K562 (cell line): ENCODE measurements at regions not wholly inside any gene's neighbourhood (a gene's known extent, or its start where the extent isn't known, plus 50 kb on each side); places are given as distances from the start of the nearest gene placed in this dataset.

ENCODE experiments used
- ATAC-seq: fragments of 200-7000 bp; cut with Tn5 transposase; 3 replicates; pipeline ENCODE4 v1.9.1; 2020; ENCODE audit warnings: moderate library complexity
- BruUV-seq: library from RNA; stranded (reverse); fragments of 400-500 nt; replicated peaks from 2 replicates; lab custom pipeline; 2021; lab: Mats Ljungman, UMichigan
- CTCF ChIA-PET: fragments of 300-600 bp; formaldehyde crosslinking; extraction: SDS; loops from one replicate; lab custom pipeline; 2021; ENCODE audit warnings: low intra/inter-chr PET ratio; lab: Yijun Ruan, JAX
- POLR2A ChIA-PET: fragments of 300-600, 350-650 bp; sonication (Branson Sonifier 250); formaldehyde crosslinking; extraction: SDS; loops from one replicate; lab custom pipeline; 2021; ENCODE audit warnings: antibody characterized with exemption, inconsistent platforms; lab: Yijun Ruan, JAX
- DNase-seq, 4 experiments: peaks; one replicate each; pipeline versions ENCODE4 v3.0.0 to v3.0.0-alpha.2; 2011 to 2018; ENCODE audit warnings: low spot score in 3 of 4, mixed read lengths in 3 of 4; ENCODE audit errors: extremely low read depth in 1 of 4
- FAIRE-seq: peaks from 2 replicates; lab custom pipeline; 2011; peaks lifted over from hg19 to GRCh38; lab: Jason Lieb, UNC
- H2AFZ ChIP-seq: 2 replicates; pipeline ENCODE4 v1.6.0; 2011; ENCODE audit warnings: low read depth, low read length, control low read depth, inconsistent platforms
- H3K27ac ChIP-seq: fragments of 200-600 bp; 3 replicates; pipeline ENCODE4 v1.8.0; 2011; ENCODE audit warnings: low read depth, mild to moderate bottlenecking, control low read depth, inconsistent platforms, low read length, moderate library complexity, mixed read lengths; ENCODE audit errors: extremely low read depth
- H3K27me3 ChIP-seq, 2 experiments: fragments of 300-600 bp in 1 of 2; 2 replicates in 1 of 2; 3 replicates in 1 of 2; pipeline versions ENCODE4 v1.6.0 to v1.8.0; 2011; ENCODE audit warnings: inconsistent platforms in 2 of 2, low read length in 2 of 2, mild to moderate bottlenecking in 1 of 2, mixed read lengths in 1 of 2, moderate library complexity in 1 of 2; ENCODE audit not compliant: control insufficient read depth in 2 of 2, insufficient read depth in 2 of 2
- H3K36me3 ChIP-seq: fragments of 300-600 bp; 3 replicates; pipeline ENCODE4 v1.8.0; 2011; ENCODE audit warnings: mild to moderate bottlenecking, low read length, inconsistent platforms; ENCODE audit not compliant: control insufficient read depth, insufficient read depth
- H3K4me1 ChIP-seq, 2 experiments: fragments of 200-600 bp in 1 of 2; replicated peaks in 1 of 2; 2 replicates in 1 of 2; 3 replicates in 1 of 2; pipeline versions ENCODE4 v1.5.1 to v1.8.0; 2011; ENCODE audit warnings: inconsistent platforms in 2 of 2, low read length in 2 of 2, mild to moderate bottlenecking in 1 of 2, mixed read lengths in 1 of 2, moderate library complexity in 1 of 2; ENCODE audit not compliant: control insufficient read depth in 2 of 2, insufficient read depth in 2 of 2
- H3K4me2 ChIP-seq: 2 replicates; pipeline ENCODE4 v1.6.1; 2011; ENCODE audit warnings: low read length, control low read depth, inconsistent platforms, mixed read lengths; ENCODE audit not compliant: insufficient read depth
- H3K4me3 ChIP-seq: fragments of 200-600 bp; sonication (generic), shearing (Covaris generic); 2 replicates; pipeline ENCODE4 v1.5.1; 2016; ENCODE audit warnings: control low read depth, inconsistent platforms
- H3K79me2 ChIP-seq: fragments of 200-600 bp; 3 replicates; pipeline ENCODE4 v1.8.0; 2011; ENCODE audit warnings: low read length, inconsistent platforms; ENCODE audit not compliant: control insufficient read depth, insufficient read depth
- H3K9ac ChIP-seq, 2 experiments: 2 replicates each; pipeline versions ENCODE4 v1.6.0 to v1.6.1; 2011; ENCODE audit warnings: low read depth in 2 of 2, low read length in 2 of 2, control low read depth in 1 of 2, inconsistent platforms in 1 of 2, mild to moderate bottlenecking in 1 of 2, mixed read lengths in 1 of 2; ENCODE audit not compliant: insufficient read depth in 1 of 2
- H3K9me1 ChIP-seq: one replicate; pipeline ENCODE4 v1.6.0; 2011; ENCODE audit warnings: inconsistent platforms, mild to moderate bottlenecking, low read length, moderate library complexity; ENCODE audit not compliant: control insufficient read depth, insufficient read depth
- H3K9me3 ChIP-seq: replicated peaks from 2 replicates; pipeline ENCODE4 v1.5.1; 2011; ENCODE audit warnings: low read depth, low read length, inconsistent platforms; ENCODE audit not compliant: control insufficient read depth, insufficient read depth
- H4K20me1 ChIP-seq: replicated peaks from 2 replicates; pipeline ENCODE4 v1.6.1; 2011; ENCODE audit warnings: low read length, inconsistent platforms, mixed read lengths; ENCODE audit not compliant: control insufficient read depth, insufficient read depth
- BHLHE40 ChIP-seq: IDR thresholded peaks from 2 replicates; pipeline ENCODE4 v1.6.1; 2011; ENCODE audit warnings: low read length, improper control_type of control experiment
- ILF3 ChIP-seq: fragments of 450-650 bp; IDR thresholded peaks from 2 replicates; pipeline ENCODE4 v1.6.1; 2018; ENCODE audit warnings: antibody characterized with exemption, mild to moderate bottlenecking, moderate library complexity, borderline replicate concordance
- LEF1 ChIP-seq: fragments of 450-650 bp; IDR thresholded peaks from 2 replicates; pipeline ENCODE4 v1.6.1; 2016; ENCODE audit warnings: mild to moderate bottlenecking
- XRCC5 ChIP-seq: fragments of 200-400 bp; formaldehyde crosslinking; IDR thresholded peaks from 2 replicates; pipeline ENCODE4 v1.6.1; 2017; ENCODE audit warnings: low read depth, mild to moderate bottlenecking, low read length
- WGBS: fragments of 100-300 bp; shearing (Covaris generic); methylation state at CpG from one replicate; pipeline ENCODE4 v1.1.6; 2016; ENCODE audit warnings: low coverage, mixed read lengths; ENCODE audit not compliant: insufficient coverage; ENCODE audit errors: missing lambda C conversion rate; 5-methylcytosine and 5-hydroxymethylcytosine counted together
- in situ Hi-C: fragments of 300-500 bp; cut with MboI; formaldehyde crosslinking; loops from 4 replicates; pipeline ENCODE4 v1.15.0; 2018; ENCODE audit warnings: inconsistent platforms, mixed read lengths
- intact Hi-C: fragments of 100-400 bp; cut with micrococcal nuclease; formaldehyde crosslinking; loops from 2 replicates; pipeline ENCODE4 v1.14.2; 2022
- TF ChIP-seq, protein P1 (sequence below): fragments of 450-650 bp; IDR thresholded peaks from 2 replicates; pipeline ENCODE4 v1.7.1; 2018; ENCODE audit warnings: mild to moderate bottlenecking, low read depth; ENCODE audit not compliant: partially characterized antibody
- TF ChIP-seq, protein P2 (sequence below): fragments of 450-650 bp; IDR thresholded peaks from 2 replicates; pipeline ENCODE4 v1.6.1; 2018; ENCODE audit warnings: mild to moderate bottlenecking, low read depth; ENCODE audit not compliant: partially characterized antibody
- TF ChIP-seq, protein P3 (sequence below): sonication (generic); formaldehyde crosslinking; IDR thresholded peaks from 2 replicates; pipeline ENCODE4 v1.8.1; 2023; ENCODE audit warnings: missing genetic modification reagents, mild to moderate bottlenecking, borderline replicate concordance

DNA sequence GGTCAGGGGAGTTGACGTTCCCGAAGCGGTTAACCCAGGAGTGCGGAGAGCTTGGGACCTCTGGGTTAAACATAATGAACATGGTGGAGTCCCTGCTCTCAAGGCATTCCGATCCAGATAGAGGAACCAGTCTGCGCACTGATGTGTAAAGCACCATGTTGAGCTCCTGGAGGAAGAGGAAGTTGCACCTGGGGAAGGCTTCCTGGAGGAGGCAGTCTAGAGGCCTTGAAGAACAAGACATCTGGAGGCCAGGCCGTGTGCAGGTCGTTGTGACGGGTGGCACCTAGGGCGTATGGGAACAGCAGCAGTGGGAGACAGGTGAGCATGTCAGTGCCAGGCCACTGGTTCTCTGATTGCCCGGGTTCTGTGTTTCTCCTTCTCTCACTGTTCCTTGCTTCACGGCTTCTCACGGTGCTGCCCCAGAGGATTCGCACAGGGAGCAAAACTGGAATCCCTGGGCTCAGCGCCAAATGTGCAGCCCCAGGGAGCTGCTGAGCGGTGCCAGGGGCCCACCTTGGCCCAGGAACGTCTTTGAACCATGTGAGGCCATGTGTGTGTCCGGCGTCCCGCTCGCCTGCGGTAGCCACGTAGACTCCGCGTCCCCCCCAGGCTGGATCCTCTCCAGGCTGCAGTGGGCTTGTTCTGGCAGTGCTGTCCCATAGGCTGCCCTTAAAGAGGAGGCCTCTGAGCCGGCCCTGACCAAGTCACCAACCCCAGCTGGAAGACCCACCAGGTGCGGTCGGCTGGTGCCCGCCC is 122.9 kb upstream of the GALNT2 start (continued):
- TF ChIP-seq, protein P1, sequence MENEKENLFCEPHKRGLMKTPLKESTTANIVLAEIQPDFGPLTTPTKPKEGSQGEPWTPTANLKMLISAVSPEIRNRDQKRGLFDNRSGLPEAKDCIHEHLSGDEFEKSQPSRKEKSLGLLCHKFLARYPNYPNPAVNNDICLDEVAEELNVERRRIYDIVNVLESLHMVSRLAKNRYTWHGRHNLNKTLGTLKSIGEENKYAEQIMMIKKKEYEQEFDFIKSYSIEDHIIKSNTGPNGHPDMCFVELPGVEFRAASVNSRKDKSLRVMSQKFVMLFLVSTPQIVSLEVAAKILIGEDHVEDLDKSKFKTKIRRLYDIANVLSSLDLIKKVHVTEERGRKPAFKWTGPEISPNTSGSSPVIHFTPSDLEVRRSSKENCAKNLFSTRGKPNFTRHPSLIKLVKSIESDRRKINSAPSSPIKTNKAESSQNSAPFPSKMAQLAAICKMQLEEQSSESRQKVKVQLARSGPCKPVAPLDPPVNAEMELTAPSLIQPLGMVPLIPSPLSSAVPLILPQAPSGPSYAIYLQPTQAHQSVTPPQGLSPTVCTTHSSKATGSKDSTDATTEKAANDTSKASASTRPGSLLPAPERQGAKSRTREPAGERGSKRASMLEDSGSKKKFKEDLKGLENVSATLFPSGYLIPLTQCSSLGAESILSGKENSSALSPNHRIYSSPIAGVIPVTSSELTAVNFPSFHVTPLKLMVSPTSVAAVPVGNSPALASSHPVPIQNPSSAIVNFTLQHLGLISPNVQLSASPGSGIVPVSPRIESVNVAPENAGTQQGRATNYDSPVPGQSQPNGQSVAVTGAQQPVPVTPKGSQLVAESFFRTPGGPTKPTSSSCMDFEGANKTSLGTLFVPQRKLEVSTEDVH, result no peak
- TF ChIP-seq XRCC5, result no peak
- TF ChIP-seq, protein P2, sequence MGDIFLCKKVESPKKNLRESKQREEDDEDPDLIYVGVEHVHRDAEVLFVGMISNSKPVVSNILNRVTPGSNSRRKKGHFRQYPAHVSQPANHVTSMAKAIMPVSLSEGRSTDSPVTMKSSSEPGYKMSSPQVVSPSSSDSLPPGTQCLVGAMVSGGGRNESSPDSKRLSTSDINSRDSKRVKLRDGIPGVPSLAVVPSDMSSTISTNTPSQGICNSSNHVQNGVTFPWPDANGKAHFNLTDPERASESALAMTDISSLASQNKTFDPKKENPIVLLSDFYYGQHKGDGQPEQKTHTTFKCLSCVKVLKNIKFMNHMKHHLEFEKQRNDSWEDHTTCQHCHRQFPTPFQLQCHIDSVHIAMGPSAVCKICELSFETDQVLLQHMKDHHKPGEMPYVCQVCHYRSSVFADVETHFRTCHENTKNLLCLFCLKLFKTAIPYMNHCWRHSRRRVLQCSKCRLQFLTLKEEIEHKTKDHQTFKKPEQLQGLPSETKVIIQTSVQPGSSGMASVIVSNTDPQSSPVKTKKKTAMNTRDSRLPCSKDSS, result no peak

DNA sequence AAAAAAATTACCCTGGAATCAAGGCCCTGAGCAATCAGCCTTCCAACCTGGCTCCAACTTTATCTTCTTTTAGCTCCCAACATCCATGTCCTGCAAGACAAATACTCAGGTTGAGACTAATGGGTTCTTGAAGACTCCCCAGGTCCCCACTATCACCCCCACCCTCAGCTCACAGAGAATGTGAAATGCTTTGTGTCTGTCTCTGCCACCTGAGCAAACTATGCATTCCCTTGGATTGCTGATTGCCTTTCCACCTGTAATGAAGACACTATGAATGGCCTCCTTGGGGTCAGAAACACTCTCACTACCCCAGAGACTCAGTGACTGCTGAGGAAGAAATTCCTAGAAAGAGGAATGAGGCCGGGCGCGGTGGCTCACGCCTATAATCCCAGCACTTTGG is 121.2 kb upstream of the GALNT2 start:
- POLR2A ChIA-PET, result interaction anchor here (0.5 kb wide), 1 partner anchor 21 kb away, joined by 3 read pairs; no protein-coding TSS in a partner anchor
- H3K4me3 ChIP-seq, result no peak overlapping the region
- no peak overlapping the region for H3K4me2 ChIP-seq
- H3K9me3 ChIP-seq, result no peaks in the 10 kb centered on the region
- no TSS peak for BruUV-seq
- H2AFZ ChIP-seq, result no peak overlapping the region
- DNase-seq (no peak), ATAC-seq (no peak), FAIRE-seq (no peak)
- in situ Hi-C loops, result no loop called here
- no peaks in the 10 kb centered on the region for H3K36me3 ChIP-seq
- peaks cover 0 to 6% of the 10 kb centered on the region in 2 experiments; a peak in 1 of 5 replicates for H3K4me1 ChIP-seq
- CTCF ChIA-PET, result no interaction called here
- H3K9me1 ChIP-seq, result no peaks in the 10 kb centered on the region
- H3K9ac ChIP-seq, result no peak overlapping the region
- no peak overlapping the region for H3K27ac ChIP-seq
- no peaks in the 10 kb centered on the region for H4K20me1 ChIP-seq
- no peaks in the 10 kb centered on the region for H3K79me2 ChIP-seq
- intact Hi-C loops, result no loop called here
- H3K27me3 ChIP-seq, result peaks cover 53 to 61% of the 10 kb centered on the region in 2 experiments
- 0% methylated on average over 4 of the region's 4 CpGs for WGBS
- no peak for TF ChIP-seq LEF1
- no peak for TF ChIP-seq ILF3
- TF ChIP-seq, protein P3, sequence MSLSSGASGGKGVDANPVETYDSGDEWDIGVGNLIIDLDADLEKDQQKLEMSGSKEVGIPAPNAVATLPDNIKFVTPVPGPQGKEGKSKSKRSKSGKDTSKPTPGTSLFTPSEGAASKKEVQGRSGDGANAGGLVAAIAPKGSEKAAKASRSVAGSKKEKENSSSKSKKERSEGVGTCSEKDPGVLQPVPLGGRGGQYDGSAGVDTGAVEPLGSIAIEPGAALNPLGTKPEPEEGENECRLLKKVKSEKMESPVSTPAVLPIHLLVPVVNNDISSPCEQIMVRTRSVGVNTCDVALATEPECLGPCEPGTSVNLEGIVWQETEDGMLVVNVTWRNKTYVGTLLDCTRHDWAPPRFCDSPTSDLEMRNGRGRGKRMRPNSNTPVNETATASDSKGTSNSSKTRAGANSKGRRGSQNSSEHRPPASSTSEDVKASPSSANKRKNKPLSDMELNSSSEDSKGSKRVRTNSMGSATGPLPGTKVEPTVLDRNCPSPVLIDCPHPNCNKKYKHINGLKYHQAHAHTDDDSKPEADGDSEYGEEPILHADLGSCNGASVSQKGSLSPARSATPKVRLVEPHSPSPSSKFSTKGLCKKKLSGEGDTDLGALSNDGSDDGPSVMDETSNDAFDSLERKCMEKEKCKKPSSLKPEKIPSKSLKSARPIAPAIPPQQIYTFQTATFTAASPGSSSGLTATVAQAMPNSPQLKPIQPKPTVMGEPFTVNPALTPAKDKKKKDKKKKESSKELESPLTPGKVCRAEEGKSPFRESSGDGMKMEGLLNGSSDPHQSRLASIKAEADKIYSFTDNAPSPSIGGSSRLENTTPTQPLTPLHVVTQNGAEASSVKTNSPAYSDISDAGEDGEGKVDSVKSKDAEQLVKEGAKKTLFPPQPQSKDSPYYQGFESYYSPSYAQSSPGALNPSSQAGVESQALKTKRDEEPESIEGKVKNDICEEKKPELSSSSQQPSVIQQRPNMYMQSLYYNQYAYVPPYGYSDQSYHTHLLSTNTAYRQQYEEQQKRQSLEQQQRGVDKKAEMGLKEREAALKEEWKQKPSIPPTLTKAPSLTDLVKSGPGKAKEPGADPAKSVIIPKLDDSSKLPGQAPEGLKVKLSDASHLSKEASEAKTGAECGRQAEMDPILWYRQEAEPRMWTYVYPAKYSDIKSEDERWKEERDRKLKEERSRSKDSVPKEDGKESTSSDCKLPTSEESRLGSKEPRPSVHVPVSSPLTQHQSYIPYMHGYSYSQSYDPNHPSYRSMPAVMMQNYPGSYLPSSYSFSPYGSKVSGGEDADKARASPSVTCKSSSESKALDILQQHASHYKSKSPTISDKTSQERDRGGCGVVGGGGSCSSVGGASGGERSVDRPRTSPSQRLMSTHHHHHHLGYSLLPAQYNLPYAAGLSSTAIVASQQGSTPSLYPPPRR, result no peak
- no peak for TF ChIP-seq BHLHE40
